ENCODE measurements at regions not wholly inside any gene's neighbourhood (a gene's known extent, or its start where the extent isn't known, plus 50 kb on each side); places are given as distances from the start of the nearest gene placed in this dataset.

DNA sequence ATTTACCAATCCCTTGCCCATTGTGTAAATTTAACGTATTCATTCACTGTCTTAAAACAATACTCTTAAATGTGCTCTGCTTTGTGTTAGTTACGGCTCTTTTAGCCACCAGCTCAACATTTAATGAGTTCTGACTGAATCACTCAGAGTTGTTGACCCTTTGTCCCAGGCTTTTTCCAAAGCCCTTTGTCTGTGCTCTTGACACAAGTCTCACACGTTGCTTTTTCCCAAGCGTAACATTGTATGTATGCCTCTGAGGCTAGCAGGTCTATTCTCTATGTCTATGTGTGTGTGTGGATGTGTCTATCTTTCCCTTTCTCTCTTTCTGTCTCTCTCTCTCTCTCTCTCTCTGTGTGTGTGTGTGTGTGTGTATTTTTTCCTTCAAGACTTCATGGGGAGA lies 435.4 kb upstream of the GOLIM4 start:
- no peak for DNase-seq (ENCODE audit: low read depth)
- H3K4me3 ChIP-seq (ENCODE audit: low read depth, low read length) = no peak overlapping the region
- TF ChIP-seq, protein P1, sequence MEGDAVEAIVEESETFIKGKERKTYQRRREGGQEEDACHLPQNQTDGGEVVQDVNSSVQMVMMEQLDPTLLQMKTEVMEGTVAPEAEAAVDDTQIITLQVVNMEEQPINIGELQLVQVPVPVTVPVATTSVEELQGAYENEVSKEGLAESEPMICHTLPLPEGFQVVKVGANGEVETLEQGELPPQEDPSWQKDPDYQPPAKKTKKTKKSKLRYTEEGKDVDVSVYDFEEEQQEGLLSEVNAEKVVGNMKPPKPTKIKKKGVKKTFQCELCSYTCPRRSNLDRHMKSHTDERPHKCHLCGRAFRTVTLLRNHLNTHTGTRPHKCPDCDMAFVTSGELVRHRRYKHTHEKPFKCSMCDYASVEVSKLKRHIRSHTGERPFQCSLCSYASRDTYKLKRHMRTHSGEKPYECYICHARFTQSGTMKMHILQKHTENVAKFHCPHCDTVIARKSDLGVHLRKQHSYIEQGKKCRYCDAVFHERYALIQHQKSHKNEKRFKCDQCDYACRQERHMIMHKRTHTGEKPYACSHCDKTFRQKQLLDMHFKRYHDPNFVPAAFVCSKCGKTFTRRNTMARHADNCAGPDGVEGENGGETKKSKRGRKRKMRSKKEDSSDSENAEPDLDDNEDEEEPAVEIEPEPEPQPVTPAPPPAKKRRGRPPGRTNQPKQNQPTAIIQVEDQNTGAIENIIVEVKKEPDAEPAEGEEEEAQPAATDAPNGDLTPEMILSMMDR (IDR thresholded peaks at IDR 0.05; ENCODE audit: control insufficient read depth, extremely low read depth, insufficient read depth) = no peak

DNA sequence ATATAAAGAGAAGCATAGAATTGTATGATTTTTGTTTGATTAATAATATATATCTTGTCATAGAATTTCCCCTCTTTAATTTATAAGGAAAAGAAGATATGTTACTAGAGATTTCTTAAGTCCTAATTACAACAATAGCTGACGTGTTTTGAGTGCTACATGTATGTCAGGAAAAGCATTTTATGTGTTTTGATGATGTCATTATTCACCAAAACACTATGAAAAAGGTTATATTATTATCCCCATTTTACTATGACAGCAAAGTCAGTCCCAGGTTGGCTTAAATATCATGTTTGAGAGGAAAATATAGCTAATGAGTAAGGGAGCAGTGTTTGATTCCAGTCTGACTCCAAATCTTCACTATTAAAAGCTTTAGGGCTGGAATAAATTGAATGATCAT lies 428.4 kb upstream of the GOLIM4 start:
- TF ChIP-seq, protein P1 (IDR thresholded peaks at IDR 0.05; ENCODE audit: control insufficient read depth, extremely low read depth, insufficient read depth) = no peak
- no peak for DNase-seq (ENCODE audit: low read depth)
- no peak overlapping the region for H3K4me3 ChIP-seq (ENCODE audit: low read depth, low read length)

DNA sequence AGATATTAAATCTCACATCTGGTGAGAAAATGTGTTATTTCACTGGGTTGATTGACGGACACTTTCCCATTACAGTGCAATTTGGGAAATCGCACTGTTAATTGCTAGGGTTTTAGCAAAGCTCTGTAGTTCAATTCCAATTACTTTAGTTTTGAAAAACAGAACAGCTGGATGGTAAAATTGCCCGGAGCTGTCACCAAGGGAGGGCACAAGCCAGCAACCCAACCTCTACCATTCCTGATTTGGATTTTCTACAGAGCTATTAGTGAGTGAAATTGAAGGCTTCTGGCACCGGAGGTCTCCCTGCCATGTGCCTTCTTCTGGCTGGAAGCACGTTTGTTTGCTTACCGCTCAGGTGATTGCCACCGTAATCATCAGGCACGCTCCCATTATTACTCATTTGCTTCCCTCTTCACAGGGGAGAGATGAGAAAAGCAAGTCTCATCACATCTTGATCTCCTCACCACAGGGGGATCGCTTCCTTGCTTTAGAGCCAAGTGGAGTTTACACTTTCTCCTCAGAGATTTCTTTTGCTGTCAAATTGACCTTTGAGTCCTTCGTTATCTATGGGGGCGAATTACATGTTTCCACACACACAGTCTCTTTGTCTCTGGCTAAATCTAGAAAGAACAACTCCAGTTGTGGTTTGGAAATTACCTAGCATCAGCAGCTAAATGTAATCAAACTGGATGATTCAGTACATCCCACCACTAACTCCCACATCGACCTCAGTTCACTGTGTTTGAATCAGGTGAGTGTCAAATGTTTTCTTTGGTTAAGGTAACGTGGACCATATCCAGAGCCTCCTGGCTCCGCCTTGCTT lies 421.7 kb upstream of the GOLIM4 start:
- TF ChIP-seq, protein P1 (IDR thresholded peaks at IDR 0.05; ENCODE audit: control insufficient read depth, extremely low read depth, insufficient read depth) = no peak
- no peak overlapping the region for H3K4me3 ChIP-seq (ENCODE audit: low read depth, low read length)
- no peak for DNase-seq (ENCODE audit: low read depth)

DNA sequence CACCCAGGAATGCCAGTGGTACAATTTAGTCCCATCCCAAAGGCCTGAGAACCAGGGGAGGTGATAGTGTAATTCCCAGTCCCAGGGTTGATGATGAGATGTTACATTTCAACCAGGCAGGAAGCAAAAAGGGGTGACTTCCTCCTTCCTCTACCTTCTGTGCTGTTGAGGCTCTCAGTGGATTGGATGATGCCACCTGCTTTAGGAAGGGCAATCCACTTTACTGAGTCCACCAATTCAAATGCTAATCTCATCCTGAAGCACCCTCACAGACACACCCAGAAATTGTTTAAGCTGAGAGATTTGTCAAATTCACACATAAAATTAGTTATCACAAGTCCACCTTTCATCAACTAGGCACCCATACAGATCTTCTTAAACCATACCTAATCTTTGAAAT lies 418.5 kb upstream of the GOLIM4 start:
- H3K4me3 ChIP-seq (ENCODE audit: low read depth, low read length) = no peak overlapping the region
- TF ChIP-seq, protein P1 (IDR thresholded peaks at IDR 0.05; ENCODE audit: control insufficient read depth, extremely low read depth, insufficient read depth) = no peak
- DNase-seq (ENCODE audit: low read depth) = no peak

DNA sequence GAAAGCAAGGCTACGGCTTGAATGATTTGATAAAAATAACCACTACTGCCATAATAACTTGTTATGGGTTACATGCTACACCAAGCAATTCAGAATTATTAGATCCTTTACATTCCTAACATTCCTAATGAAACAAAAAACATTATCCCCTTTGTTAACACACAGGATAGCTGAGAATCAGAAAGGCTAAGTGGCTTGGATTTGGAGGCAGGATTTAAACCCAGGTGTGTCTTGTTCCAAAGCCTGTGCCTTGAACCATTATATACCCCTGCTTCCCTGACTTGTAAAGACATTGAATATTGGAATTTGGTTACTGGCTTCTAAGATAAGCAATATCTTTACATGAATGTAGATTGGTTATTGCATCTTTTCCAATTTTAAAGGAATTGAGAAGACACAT lies 417.1 kb upstream of the GOLIM4 start:
- no peak overlapping the region for H3K4me3 ChIP-seq (ENCODE audit: low read depth, low read length)
- DNase-seq (ENCODE audit: low read depth) = no peak
- TF ChIP-seq, protein P1 (IDR thresholded peaks at IDR 0.05; ENCODE audit: control insufficient read depth, extremely low read depth, insufficient read depth) = no peak

DNA sequence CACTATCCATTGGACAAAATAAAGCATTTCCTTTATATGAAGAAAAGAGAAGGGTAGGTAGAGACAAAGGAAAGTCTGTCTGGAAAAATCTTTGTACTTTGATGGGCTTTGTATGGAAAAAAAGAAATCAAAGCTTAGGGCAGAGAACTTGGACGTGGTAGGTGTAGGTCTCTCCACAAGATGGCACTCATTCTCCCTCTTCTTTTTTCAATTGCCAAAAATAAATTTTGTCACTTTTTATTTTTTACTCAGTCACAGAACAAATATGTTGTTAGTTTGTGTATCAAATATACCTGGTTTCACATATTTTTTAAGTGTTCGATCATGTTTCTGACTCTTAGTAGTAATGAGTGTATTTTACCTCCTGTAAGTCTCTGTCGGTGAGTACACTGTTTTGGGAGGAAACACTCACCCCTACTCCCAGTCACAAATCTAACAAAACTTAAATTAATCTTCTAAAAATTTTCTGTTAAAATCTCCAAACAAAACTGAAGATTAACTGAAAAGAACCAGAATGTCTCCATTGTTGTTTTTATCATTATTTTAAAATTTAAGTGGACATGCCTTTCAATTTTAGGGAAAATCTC lies 415.8 kb upstream of the GOLIM4 start:
- TF ChIP-seq, protein P1 (IDR thresholded peaks at IDR 0.05; ENCODE audit: control insufficient read depth, extremely low read depth, insufficient read depth) = peak; percentile 46
- H3K4me3 ChIP-seq (ENCODE audit: low read depth, low read length) = no peak overlapping the region
- DNase-seq (ENCODE audit: low read depth) = no peak
